GM12878 (cell line): ENCODE measurements at regions not wholly inside any gene's neighbourhood (a gene's known extent, or its start where the extent isn't known, plus 50 kb on each side); places are given as distances from the start of the nearest gene placed in this dataset.

Experiments
- ATAC-seq: fragments of 200-7000 bp; cut with Tn5 transposase; 3 replicates; pipeline ENCODE4 v1.9.1; 2020; ENCODE audit warnings: mild to moderate bottlenecking, moderate library complexity
- BruUV-seq: library from RNA; stranded (reverse); fragments of 400-500 nt; replicated peaks from 2 replicates; lab custom pipeline; 2021; lab: Mats Ljungman, UMichigan
- CTCF ChIA-PET: fragments of 300-600 bp; sonication (Branson Sonifier 250); formaldehyde crosslinking; extraction: SDS; loops from one replicate; lab custom pipeline; 2021; ENCODE audit warnings: inconsistent platforms; lab: Yijun Ruan, JAX
- POLR2A ChIA-PET: fragments of 350-600 bp; formaldehyde crosslinking; extraction: SDS; loops from one replicate; lab custom pipeline; 2021; ENCODE audit warnings: inconsistent platforms; lab: Charles Lee
- RAD21 ChIA-PET: fragments of 300-600 bp; sonication (Branson Sonifier 250); formaldehyde crosslinking; loops from one replicate; lab custom pipeline; 2023; ENCODE audit warnings: antibody characterized with exemption; ENCODE audit not compliant: unreplicated experiment; lab: Charles Lee
- SMC1A ChIA-PET: fragments of 300-600 bp; sonication (Branson Sonifier 250); formaldehyde crosslinking; loops from one replicate; lab custom pipeline; 2023; ENCODE audit not compliant: unreplicated experiment, uncharacterized antibody; lab: Charles Lee
- DNase-seq: peaks from one replicate; pipeline ENCODE4 v3.0.0-alpha.2; 2011; ENCODE audit warnings: low read depth, low spot score
- FAIRE-seq: peaks from 3 replicates; lab custom pipeline; 2011; peaks lifted over from hg19 to GRCh38; lab: Jason Lieb, UNC
- H2AFZ ChIP-seq: 2 replicates; pipeline ENCODE4 v1.6.0; 2011; ENCODE audit warnings: low read depth, low read length, control low read depth; ENCODE audit not compliant: control insufficient read depth
- H3K27ac ChIP-seq: 2 replicates; pipeline ENCODE4 v1.5.1; 2011; ENCODE audit warnings: control low read depth; ENCODE audit not compliant: control insufficient read depth, insufficient read depth
- H3K27me3 ChIP-seq, 2 experiments: replicated peaks in 1 of 2; 2 replicates each; pipeline versions ENCODE4 v1.6.0 to v1.6.1; 2011; ENCODE audit warnings: low read length in 1 of 2; ENCODE audit not compliant: control insufficient read depth in 2 of 2, insufficient read depth in 2 of 2
- H3K36me3 ChIP-seq, 2 experiments: 2 replicates each; pipeline ENCODE4 v1.5.1; 2011; ENCODE audit warnings: low read length in 1 of 2; ENCODE audit not compliant: control insufficient read depth in 2 of 2, insufficient read depth in 2 of 2
- H3K4me1 ChIP-seq: 2 replicates; pipeline ENCODE4 v1.6.1; 2011; ENCODE audit warnings: mild to moderate bottlenecking, low read length, moderate library complexity, mixed read lengths; ENCODE audit not compliant: control insufficient read depth, insufficient read depth
- H3K4me2 ChIP-seq: 2 replicates; pipeline ENCODE4 v1.6.0; 2011; ENCODE audit warnings: control low read depth; ENCODE audit not compliant: control insufficient read depth, insufficient read depth
- H3K4me3 ChIP-seq: fragments of 200-600 bp; sonication (generic); 2 replicates; pipeline ENCODE4 v1.5.1; 2016
- H3K79me2 ChIP-seq: 2 replicates; pipeline ENCODE4 v1.6.0; 2011; ENCODE audit warnings: low read length; ENCODE audit not compliant: control insufficient read depth, insufficient read depth
- H3K9ac ChIP-seq: 2 replicates; pipeline ENCODE4 v1.8.0; 2011; ENCODE audit warnings: low read length, control low read depth, mixed read lengths; ENCODE audit not compliant: control insufficient read depth, insufficient read depth
- H3K9me3 ChIP-seq: replicated peaks from 3 replicates; pipeline ENCODE4 v1.5.1; 2011; ENCODE audit warnings: mild to moderate bottlenecking, low read length; ENCODE audit not compliant: control insufficient read depth, insufficient read depth
- H4K20me1 ChIP-seq: 2 replicates; pipeline ENCODE4 v1.6.0; 2011; ENCODE audit not compliant: control insufficient read depth, insufficient read depth
- E4F1 ChIP-seq: fragments of 450-650 bp; IDR thresholded peaks from 2 replicates; pipeline ENCODE4 v1.6.1; 2018; ENCODE audit warnings: borderline replicate concordance, mild to moderate bottlenecking; ENCODE audit not compliant: partially characterized antibody
- GABPA ChIP-seq: IDR thresholded peaks from 2 replicates; pipeline ENCODE4 v1.6.1; 2014; ENCODE audit warnings: antibody characterized with exemption, low read depth, mild to moderate bottlenecking, inconsistent platforms
- NRF1 ChIP-seq: conservative IDR thresholded peaks from 2 replicates; pipeline ENCODE4 v1.6.1; 2011; ENCODE audit warnings: mild to moderate bottlenecking, low read depth, low read length, improper control_type of control experiment
- PAX5 ChIP-seq: IDR thresholded peaks from 2 replicates; pipeline ENCODE4 v1.6.1; 2011; ENCODE audit warnings: low read depth, low read length, borderline replicate concordance
- SIX5 ChIP-seq: IDR thresholded peaks from 2 replicates; pipeline ENCODE4 v1.6.1; 2011; ENCODE audit warnings: mild to moderate bottlenecking, low read depth, low read length, moderate library complexity; ENCODE audit not compliant: severe bottlenecking
- WGBS: methylation state at CpG from one replicate; pipeline ENCODE4 v1.1.6; 2016; ENCODE audit warnings: low lambda C conversion rate; ENCODE audit not compliant: insufficient replicate concordance, insufficient coverage; ENCODE audit errors: missing lambda C conversion rate; 5-methylcytosine and 5-hydroxymethylcytosine counted together
- in situ Hi-C: fragments of 300-500 bp; cut with MboI; formaldehyde crosslinking; loops from 9 replicates; pipeline ENCODE4 v1.14.3; 2018; ENCODE audit warnings: mixed read lengths
- intact Hi-C: fragments of 100-400 bp; cut with micrococcal nuclease; formaldehyde crosslinking; loops from one replicate; pipeline ENCODE4 v1.14.2; 2022; ENCODE audit not compliant: unreplicated experiment
- TF ChIP-seq, protein P1 (sequence below): fragments of 450-650 bp; IDR thresholded peaks from 2 replicates; pipeline ENCODE4 v1.6.1; 2014; ENCODE audit warnings: mild to moderate bottlenecking

GRCh38 chr1:79207786-79208185, 201.3 kb upstream of the ADGRL4 start (continued):
- TF ChIP-seq, protein P1, sequence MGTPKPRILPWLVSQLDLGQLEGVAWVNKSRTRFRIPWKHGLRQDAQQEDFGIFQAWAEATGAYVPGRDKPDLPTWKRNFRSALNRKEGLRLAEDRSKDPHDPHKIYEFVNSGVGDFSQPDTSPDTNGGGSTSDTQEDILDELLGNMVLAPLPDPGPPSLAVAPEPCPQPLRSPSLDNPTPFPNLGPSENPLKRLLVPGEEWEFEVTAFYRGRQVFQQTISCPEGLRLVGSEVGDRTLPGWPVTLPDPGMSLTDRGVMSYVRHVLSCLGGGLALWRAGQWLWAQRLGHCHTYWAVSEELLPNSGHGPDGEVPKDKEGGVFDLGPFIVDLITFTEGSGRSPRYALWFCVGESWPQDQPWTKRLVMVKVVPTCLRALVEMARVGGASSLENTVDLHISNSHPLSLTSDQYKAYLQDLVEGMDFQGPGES = no peak
- TF ChIP-seq GABPA = no peak
- no peak for TF ChIP-seq PAX5
- TF ChIP-seq SIX5 = no peak
- TF ChIP-seq E4F1 = no peak

DNA sequence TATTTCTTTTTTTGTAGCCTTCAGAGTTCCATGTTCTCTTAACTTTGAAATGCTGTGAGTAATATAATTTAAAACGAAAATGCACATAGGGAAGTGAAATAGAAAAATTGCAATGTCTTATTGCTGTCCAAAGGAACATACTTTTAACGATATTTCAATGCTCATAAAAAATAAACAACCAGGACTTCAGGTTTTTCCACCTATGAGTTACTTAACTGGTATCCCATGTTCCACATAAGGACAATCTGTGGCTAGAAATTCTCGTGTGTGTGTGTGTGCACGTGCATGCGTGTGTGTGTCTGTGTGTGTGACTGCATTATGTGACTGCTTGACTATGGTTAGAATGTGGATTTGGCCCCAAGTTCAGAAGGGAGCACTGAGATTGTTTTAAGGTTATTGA, 200.8 kb upstream of the ADGRL4 start:
- Histone ChIP-seq H3K4me1 (no peaks in the 10 kb centered on the region), H4K20me1 (no peaks in the 10 kb centered on the region), H2AFZ (no peak overlapping the region), H3K79me2 (no peaks in the 10 kb centered on the region), H3K27me3 (no peaks in the 10 kb centered on the region), H3K36me3 (no peaks in the 10 kb centered on the region), H3K27ac (no peak overlapping the region), H3K9ac (no peak overlapping the region), H3K4me3 (no peak overlapping the region), H3K4me2 (no peak overlapping the region), H3K9me3 (no peaks in the 10 kb centered on the region)
- ChIA-PET POLR2A (no interaction called here), CTCF (no interaction called here), SMC1A (no interaction called here), RAD21 (no interaction called here)
- TF ChIP-seq NRF1 = no peak
- in situ Hi-C loops = no loop called here
- BruUV-seq = no TSS peak
- ATAC-seq (no peak), DNase-seq (no peak), FAIRE-seq (no peak)
- 17% methylated on average over 5 of the region's 5 CpGs for WGBS
- intact Hi-C loops = no loop called here
